GM21526 (cell line): ENCODE measurements at regions not wholly inside any gene's neighbourhood (a gene's known extent, or its start where the extent isn't known, plus 50 kb on each side); places are given as distances from the start of the nearest gene placed in this dataset.

Source experiments
- ATAC-seq: cut with Tn5 transposase; IDR thresholded peaks from one replicate; pipeline ENCODE4 v1.9.1; 2021; ENCODE audit warnings: moderate library complexity; ENCODE audit not compliant: unreplicated experiment, low FRiP score

- ATAC-seq, result no peak
These were observed 303.6 kb downstream of the BARHL2 start for GRCh38 chr1:90413519-90413918.

DNA sequence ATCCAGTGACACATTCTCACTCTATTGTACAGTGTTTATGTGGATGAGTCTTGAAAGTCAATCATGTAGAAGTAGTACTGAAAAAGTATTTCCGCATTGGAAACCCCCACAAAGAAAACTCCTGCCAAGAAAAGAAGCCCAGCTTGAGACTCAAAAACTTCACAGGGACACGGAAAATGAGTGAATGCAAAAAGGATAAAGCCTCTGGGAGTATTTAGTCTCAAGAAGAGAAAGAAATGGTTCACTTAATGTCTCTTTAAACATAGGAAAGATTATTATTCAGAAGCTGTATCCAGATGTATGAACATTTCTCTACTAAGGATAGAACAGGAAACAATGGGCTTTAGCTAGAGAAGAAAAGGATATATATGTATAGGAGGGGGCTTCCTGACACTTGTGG, 304.5 kb downstream of the BARHL2 start:
- no peak for ATAC-seq

DNA sequence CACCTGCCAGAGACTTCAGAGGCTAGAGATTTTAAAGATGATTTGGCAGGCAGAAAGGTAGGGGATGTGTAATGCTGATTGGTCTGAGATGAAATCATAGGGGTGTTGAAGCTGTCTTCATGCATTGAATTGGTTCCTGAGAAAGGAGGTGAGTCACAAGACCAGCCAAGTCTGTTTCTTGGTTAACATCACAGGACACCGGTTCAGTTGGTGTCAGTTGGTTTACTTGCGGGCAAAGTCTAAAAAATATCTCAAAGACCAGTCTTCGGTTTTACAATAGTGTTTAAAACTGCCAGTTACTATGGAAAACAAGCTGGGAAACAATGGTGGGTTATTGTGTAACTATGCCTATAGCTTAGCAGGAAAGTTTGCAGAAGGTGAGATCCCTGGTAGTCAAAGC, 305.9 kb downstream of the BARHL2 start:
- ATAC-seq, result no peak

- ATAC-seq, result no peak
These were observed 309.4 kb downstream of the BARHL2 start for GRCh38 chr1:90407737-90408136.

- no peak for ATAC-seq
These were observed 311.4 kb downstream of the BARHL2 start for GRCh38 chr1:90405726-90406125.

- ATAC-seq, result no peak
These were observed 313.9 kb downstream of the BARHL2 start for GRCh38 chr1:90402893-90403849.

GRCh38 chr1:90400131-90400530, 317.0 kb downstream of the BARHL2 start:
- no peak for ATAC-seq

GRCh38 chr1:90396917-90397316, 320.2 kb downstream of the BARHL2 start:
- ATAC-seq, result no peak

DNA sequence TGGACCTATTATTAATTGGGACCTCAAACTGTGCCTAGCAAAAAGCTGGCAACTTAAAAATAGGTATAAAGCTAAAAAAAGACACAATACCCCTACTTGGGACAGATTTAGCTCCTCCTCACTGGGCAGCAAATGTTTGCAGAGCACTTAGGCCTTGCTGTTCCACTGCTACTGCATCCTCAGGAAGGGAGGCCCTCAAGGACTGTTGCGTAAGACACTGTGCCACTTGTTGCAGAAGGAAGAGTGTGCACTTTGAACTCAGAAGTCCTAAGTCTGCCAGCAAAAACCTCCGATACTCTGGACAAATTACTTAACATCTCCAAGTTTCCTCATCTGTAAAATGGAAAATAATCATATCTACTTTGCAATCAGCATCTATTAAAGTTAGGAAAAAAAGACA, 322.9 kb downstream of the BARHL2 start:
- no peak for ATAC-seq

GRCh38 chr1:90393025-90393424, 324.1 kb downstream of the BARHL2 start:
- no peak for ATAC-seq

GRCh38 chr1:90391126-90391525, 326.0 kb downstream of the BARHL2 start:
- no peak for ATAC-seq

- no peak for ATAC-seq
These were observed 329.3 kb downstream of the BARHL2 start for GRCh38 chr1:90387805-90388204.

- no peak for ATAC-seq
These were observed 330.0 kb downstream of the BARHL2 start for GRCh38 chr1:90386899-90387720.

DNA sequence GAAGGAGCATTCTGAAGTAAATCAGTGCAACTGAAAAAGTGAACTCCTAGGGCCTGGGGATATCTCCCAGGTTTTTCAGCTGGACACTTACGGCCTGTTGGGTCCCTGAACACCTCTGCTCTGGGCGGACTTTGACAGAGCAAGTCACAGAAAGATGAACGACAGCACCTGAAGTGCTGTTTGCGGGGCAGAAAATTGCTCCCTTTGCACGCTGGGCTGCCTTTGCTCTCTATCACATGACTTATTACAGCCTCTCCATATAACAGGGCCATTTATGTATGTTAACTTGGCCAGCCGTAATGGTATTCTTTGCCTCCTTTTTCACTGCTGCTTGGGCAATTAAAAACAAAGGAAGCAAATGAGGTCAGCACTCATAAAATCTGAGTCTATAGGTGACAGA, 332.9 kb downstream of the BARHL2 start:
- no peak for ATAC-seq

- no peak for ATAC-seq
These were observed 334.9 kb downstream of the BARHL2 start for GRCh38 chr1:90382161-90382560.

DNA sequence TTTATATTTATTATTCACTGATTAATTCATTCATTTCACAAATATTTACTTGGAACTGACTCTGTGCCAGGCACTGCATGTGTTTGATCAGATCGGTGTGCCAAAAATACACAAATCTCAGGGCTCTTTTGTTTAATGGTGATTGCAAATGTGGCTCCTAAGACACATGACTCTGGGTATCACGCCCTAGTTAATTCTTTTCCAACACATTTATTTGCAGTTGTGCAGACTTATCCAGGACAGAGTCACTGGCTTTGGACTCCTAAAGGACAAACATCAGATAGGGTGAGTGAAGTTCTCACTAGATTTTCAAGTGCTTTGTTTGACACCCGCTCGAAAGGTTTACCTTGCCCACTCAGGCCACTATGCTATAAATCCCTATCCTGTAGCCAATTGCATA, 335.5 kb downstream of the BARHL2 start:
- ATAC-seq, result no peak

DNA sequence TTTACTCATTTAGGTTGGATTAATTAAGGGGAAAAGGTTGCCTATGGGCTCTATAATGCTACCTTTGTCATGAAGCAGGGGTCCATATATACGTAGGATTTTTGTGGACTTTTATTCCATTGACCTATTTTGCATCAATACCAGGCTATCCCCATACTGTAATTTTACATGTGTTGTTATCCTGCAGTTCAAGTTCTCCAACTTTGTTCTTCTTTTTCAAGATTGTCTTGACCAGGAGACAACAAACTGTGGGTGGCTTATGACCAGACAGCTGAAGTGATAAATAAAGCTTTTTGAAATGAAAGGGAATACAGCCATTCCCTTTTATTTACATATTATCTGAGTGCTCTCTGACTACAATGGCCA, 345.7 kb downstream of the BARHL2 start:
- no peak for ATAC-seq

- no peak for ATAC-seq
These were observed 346.2 kb downstream of the BARHL2 start for GRCh38 chr1:90370686-90371447.

DNA sequence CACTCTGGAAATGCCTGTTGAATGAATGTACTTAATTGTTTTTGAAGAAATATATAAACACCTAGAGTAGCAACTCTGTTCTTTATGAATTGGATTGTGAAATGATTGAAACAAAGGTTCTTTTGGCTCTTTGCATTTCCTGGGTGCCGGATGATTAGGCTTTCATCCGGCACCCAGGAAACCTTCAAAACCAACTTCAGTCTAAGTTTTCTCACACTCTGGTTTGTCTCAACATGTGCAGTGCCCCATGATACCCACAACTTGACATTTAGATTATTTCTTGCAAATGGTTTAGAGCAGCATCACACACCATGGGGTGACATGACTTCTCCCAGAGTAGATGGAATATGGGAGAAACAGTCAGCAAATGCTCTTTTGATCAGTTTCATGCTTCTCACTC, 354.9 kb downstream of the BARHL2 start:
- ATAC-seq, result no peak

- no peak for ATAC-seq
These were observed 356.1 kb downstream of the BARHL2 start for GRCh38 chr1:90361026-90361425.

GRCh38 chr1:90359994-90360393, 357.1 kb downstream of the BARHL2 start:
- ATAC-seq, result no peak
